ENCODE measurements at regions not wholly inside any gene's neighbourhood (a gene's known extent, or its start where the extent isn't known, plus 50 kb on each side); places are given as distances from the start of the nearest gene placed in this dataset.
"Not testable (repeated sequence)": the region's sequence is repeated elsewhere in the genome, so short reads cannot be mapped to it uniquely, and the experiment has no call there.

DNA sequence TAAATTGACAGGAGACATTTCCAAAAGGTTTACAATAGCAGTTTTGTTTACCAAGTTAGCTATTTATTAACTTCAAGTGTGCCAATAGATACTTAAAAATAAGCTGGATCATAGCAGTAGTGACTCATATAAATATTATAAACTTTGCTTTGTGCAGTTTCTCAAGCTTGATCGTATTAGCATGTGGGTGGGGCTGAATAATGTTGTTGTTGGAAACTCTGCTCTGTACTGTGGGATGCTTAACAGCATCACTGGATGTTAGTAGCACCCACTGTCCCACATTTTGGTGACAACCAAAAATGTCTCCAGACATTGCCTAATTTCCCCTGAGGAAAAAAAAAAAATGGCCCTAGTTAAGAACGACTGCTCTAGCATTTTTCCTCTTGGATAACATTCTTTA, 855.2 kb upstream of the ADGRL3 start:
- DNase-seq (ENCODE audit: low spot score): no peak

DNA sequence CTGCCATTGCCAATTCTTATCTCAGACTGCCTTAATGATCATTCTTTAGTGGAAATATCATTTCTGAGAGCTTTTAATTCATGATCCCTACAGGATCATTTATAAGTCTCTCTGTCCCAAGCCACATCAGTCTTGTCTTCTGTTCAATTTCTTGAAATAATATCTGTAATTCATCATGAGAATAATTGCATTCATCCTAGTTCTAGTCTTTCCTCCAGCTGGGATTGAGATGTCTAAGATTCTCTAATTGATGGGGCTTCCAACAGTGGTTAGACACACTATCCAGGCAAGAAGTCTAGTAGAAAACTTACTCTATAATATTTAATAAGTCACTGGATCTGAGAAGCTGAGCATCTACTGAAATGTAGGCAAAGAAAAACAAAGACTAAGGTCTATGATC, 854.7 kb upstream of the ADGRL3 start:
- no peak for DNase-seq (ENCODE audit: low spot score)

- DNase-seq (ENCODE audit: low spot score): no peak
Observed at GRCh38 chr4:60359746-60360367, 840.3 kb upstream of the ADGRL3 start.

DNA sequence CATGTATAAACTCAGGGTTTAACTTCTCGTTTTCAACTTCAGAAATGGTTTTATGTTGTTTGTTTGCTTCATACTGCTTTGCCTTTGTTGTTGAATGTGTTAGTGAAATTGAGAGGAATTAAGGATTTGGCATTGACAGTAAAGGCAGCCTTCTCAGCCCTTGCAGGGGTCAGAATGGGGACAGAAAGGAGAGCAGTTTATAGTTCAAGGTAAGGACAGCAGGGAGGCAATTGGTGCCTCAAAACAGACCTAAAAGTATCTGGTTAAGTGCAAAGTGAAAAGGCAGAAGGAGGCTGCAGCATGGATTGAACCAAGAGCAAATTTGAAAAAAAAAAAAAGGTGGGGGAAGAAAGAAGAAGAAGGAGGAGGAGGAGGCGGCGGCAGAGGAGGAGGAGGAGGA, 835.0 kb upstream of the ADGRL3 start:
- DNase-seq (ENCODE audit: low spot score): no peak

DNA sequence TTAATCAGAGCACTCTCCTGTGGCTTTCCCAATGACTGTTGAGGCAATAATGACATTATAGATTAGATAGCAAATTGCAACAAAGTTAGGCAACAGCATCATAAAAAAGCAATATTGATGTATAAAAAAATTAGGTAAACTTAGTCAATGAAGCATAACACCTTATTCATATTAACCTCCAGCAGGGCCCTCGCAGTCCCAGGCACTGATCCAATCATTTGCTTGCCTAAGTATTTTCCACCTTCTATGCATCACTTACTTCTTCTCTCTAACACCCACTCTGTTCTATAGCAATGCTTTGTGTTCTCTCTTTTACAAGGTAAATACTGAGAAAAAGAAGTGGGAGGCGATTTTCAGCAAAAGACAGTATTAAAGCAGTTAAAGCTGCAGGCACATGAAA, 833.5 kb upstream of the ADGRL3 start:
- no peak for DNase-seq (ENCODE audit: low spot score)

- no peak for DNase-seq (ENCODE audit: low spot score)
Observed at GRCh38 chr4:60368986-60369385, 831.1 kb upstream of the ADGRL3 start.

GRCh38 chr4:60378010-60378409, 822.1 kb upstream of the ADGRL3 start:
- no peak for DNase-seq (ENCODE audit: low spot score)

GRCh38 chr4:60384516-60384915, 815.6 kb upstream of the ADGRL3 start:
- no peak for DNase-seq (ENCODE audit: low spot score)

DNA sequence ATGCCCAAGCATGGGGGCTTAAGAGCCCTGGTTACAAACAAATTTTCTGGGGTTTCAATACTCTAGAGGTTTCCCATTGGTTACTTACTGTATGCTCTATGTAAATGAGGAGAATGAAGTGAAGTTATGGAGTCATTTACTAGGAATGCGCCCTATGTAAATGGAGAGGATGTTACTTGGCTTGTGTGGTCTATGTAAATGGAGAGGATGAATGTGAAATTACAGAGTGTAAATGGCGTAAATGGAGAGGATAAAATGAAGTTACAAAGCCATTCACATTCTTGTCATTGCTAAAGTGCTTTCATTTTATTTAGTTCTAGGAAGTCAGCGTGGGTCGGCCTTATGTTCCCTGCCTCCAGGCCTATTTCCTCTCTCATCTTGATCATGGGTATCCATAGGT, 810.5 kb upstream of the ADGRL3 start:
- DNase-seq (ENCODE audit: low spot score): no peak

GRCh38 chr4:60396341-60397049, 803.6 kb upstream of the ADGRL3 start:
- DNase-seq (ENCODE audit: low spot score): no peak

DNA sequence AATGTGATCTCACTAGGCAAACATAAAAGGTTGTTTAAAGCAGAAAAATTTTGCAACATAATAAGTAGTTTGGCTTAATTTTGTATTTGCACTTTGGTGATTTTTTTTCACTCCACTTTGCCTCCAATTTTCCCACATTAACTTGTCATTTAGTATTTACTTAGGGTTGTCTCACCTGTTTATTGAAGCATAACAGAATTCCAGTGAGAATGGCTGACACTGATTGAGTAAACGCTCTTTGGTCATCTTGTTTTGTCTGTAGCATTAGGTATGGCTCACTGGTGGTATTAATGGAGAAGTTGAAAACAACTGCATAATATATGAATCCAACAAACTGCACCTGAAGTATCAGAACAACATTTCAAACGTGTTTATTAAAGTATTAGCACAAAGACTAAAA, 799.5 kb upstream of the ADGRL3 start:
- DNase-seq (ENCODE audit: low spot score): no peak

GRCh38 chr4:60404027-60404426, 796.1 kb upstream of the ADGRL3 start:
- no peak for DNase-seq (ENCODE audit: low spot score)

GRCh38 chr4:60422439-60422838, 777.7 kb upstream of the ADGRL3 start:
- DNase-seq (ENCODE audit: low spot score): no peak

DNA sequence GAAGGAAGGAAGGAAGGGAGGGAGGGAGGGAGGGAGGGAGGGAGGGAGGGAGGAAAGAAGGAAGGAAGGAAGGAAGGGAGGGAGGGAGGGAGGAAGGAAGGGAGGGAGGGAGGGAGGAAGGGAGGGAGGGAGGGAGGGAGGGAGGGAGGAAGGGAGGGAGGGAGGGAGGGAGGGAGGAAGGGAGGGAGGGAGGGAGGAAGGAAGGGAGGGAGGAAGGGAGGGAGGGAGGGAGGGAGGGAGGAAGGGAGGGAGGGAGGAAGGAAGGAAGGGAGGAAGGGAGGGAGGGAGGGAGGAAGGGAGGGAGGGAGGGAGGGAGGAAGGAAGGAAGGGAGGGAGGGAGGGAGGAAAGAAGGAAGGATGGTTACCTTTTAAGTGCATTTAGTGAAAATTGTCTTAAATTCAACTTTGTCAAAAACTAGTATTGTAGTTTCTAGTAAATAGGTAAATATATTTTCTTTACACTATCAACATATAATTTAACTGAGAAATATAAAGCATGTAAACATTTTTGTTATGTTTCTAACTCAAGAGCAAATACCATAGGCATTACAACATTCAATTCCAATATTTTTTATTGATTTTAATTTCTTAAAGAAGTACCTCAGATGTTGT, 776.4 kb upstream of the ADGRL3 start:
- DNase-seq (ENCODE audit: low spot score): not testable (repeated sequence)

- DNase-seq (ENCODE audit: low spot score): no peak
Observed at GRCh38 chr4:60432911-60433310, 767.2 kb upstream of the ADGRL3 start.

GRCh38 chr4:60443068-60443467, 757.1 kb upstream of the ADGRL3 start:
- DNase-seq (ENCODE audit: low spot score): no peak

- no peak for DNase-seq (ENCODE audit: low spot score)
Observed at GRCh38 chr4:60443796-60444195, 756.3 kb upstream of the ADGRL3 start.

GRCh38 chr4:60450054-60450453, 750.1 kb upstream of the ADGRL3 start:
- no peak for DNase-seq (ENCODE audit: low spot score)

GRCh38 chr4:60452266-60452665, 747.9 kb upstream of the ADGRL3 start:
- DNase-seq (ENCODE audit: low spot score): peak; percentile 24

GRCh38 chr4:60455380-60455779, 744.7 kb upstream of the ADGRL3 start:
- no peak for DNase-seq (ENCODE audit: low spot score)

- DNase-seq (ENCODE audit: low spot score): no peak
Observed at GRCh38 chr4:60461551-60461950, 738.6 kb upstream of the ADGRL3 start.

- DNase-seq (ENCODE audit: low spot score): peak; percentile 42
Observed at GRCh38 chr4:60463857-60464502, 736.1 kb upstream of the ADGRL3 start.

- peak; percentile 59 for DNase-seq (ENCODE audit: low spot score)
Observed at GRCh38 chr4:60482921-60483351, 717.2 kb upstream of the ADGRL3 start.

All from D341Med (cell line).